HG02571 (cell line): ENCODE measurements at regions not wholly inside any gene's neighbourhood (a gene's known extent, or its start where the extent isn't known, plus 50 kb on each side); places are given as distances from the start of the nearest gene placed in this dataset.
"Not testable (repeated sequence)": the region's sequence is repeated elsewhere in the genome, so short reads cannot be mapped to it uniquely, and the experiment has no call there.

Experiments used
- ATAC-seq: cut with Tn5 transposase; IDR thresholded peaks from one replicate; pipeline ENCODE4 v1.9.1; 2021; ENCODE audit warnings: mild to moderate bottlenecking, moderate library complexity; ENCODE audit not compliant: unreplicated experiment

GRCh38 chr3:35194666-35195065 lies 444.7 kb upstream of the ARPP21 start:
- no peak for ATAC-seq

- no peak for ATAC-seq
These were observed 440.5 kb upstream of the ARPP21 start for GRCh38 chr3:35198857-35199256.

GRCh38 chr3:35200056-35200455 lies 439.3 kb upstream of the ARPP21 start:
- ATAC-seq, result no peak

- no peak for ATAC-seq
These were observed 438.1 kb upstream of the ARPP21 start for GRCh38 chr3:35201211-35201610.

- no peak for ATAC-seq
These were observed 423.5 kb upstream of the ARPP21 start for GRCh38 chr3:35215525-35216500.

GRCh38 chr3:35216501-35217266 lies 422.6 kb upstream of the ARPP21 start:
- ATAC-seq, result no peak

GRCh38 chr3:35223632-35224394 lies 415.5 kb upstream of the ARPP21 start:
- ATAC-seq, result no peak

- ATAC-seq, result no peak
These were observed 414.6 kb upstream of the ARPP21 start for GRCh38 chr3:35224565-35225295.

- ATAC-seq, result no peak
These were observed 398.1 kb upstream of the ARPP21 start for GRCh38 chr3:35241236-35241635.

- no peak for ATAC-seq
These were observed 384.4 kb upstream of the ARPP21 start for GRCh38 chr3:35254917-35255316.

- no peak for ATAC-seq
These were observed 381.7 kb upstream of the ARPP21 start for GRCh38 chr3:35257641-35258040.

- no peak for ATAC-seq
These were observed 376.9 kb upstream of the ARPP21 start for GRCh38 chr3:35262406-35262805.

- no peak for ATAC-seq
These were observed 375.8 kb upstream of the ARPP21 start for GRCh38 chr3:35263477-35263876.

GRCh38 chr3:35266065-35266464 lies 373.3 kb upstream of the ARPP21 start:
- ATAC-seq, result not testable (repeated sequence)

- ATAC-seq, result no peak
These were observed 363.6 kb upstream of the ARPP21 start for GRCh38 chr3:35275768-35276167.

- ATAC-seq, result no peak
These were observed 362.8 kb upstream of the ARPP21 start for GRCh38 chr3:35276568-35276967.

- ATAC-seq, result no peak
These were observed 347.7 kb upstream of the ARPP21 start for GRCh38 chr3:35291471-35292236.

- no peak for ATAC-seq
These were observed 346.8 kb upstream of the ARPP21 start for GRCh38 chr3:35292568-35292967.

- no peak for ATAC-seq
These were observed 343.4 kb upstream of the ARPP21 start for GRCh38 chr3:35295906-35296305.

GRCh38 chr3:35296533-35296932 lies 342.8 kb upstream of the ARPP21 start:
- no peak for ATAC-seq
